OCI-LY1 (cell line): ENCODE measurements at regions not wholly inside any gene's neighbourhood (a gene's known extent, or its start where the extent isn't known, plus 50 kb on each side); places are given as distances from the start of the nearest gene placed in this dataset.

Experiments
- CTCF ChIP-seq: fragments of 200-600 bp; sonication (generic), shearing (Covaris generic); IDR thresholded peaks from 2 replicates; pipeline ENCODE4 v1.5.1; 2017; ENCODE audit warnings: mild to moderate bottlenecking, antibody characterized with exemption, low read length, moderate library complexity, mixed read lengths
- EZH2 ChIP-seq: fragments of 200-600 bp; sonication (generic), shearing (Covaris generic); IDR thresholded peaks from 2 replicates; pipeline ENCODE4 v1.8.0; 2017; ENCODE audit warnings: borderline replicate concordance, mixed run types, mild to moderate bottlenecking, antibody characterized with exemption, low read length, moderate library complexity, mixed read lengths

GRCh38 chr3:152026033-152026556, 152.7 kb downstream of the SUCNR1 start:
- 0 out of 2 replicates have a peak, but pooled peaks have one; percentile 13 for TF ChIP-seq CTCF
- TF ChIP-seq EZH2, result no peak
